Stimulated activated memory B cell treated with anti-CD40 and anti-IgM and Interleukin-4, amounts not matched to agents 10 μg/mL and 1 μg/mL and 100 μg/mL, for 72 hours (primary cell): ENCODE measurements at regions not wholly inside any gene's neighbourhood (a gene's known extent, or its start where the extent isn't known, plus 50 kb on each side); places are given as distances from the start of the nearest gene placed in this dataset.
"Not testable (repeated sequence)": the region's sequence is repeated elsewhere in the genome, so short reads cannot be mapped to it uniquely, and the experiment has no call there.

Experiments used
- ATAC-seq: fragments of 150-1000 bp; cut with Tn5 transposase; 2 replicates; pipeline ENCODE4 v1.10.0; 2021
- H3K27ac Mint-ChIP-seq: one replicate; pipeline ENCODE4 v1.8.0; 2022; ENCODE audit warnings: mild to moderate bottlenecking, mixed read lengths
- H3K27me3 Mint-ChIP-seq: one replicate; pipeline ENCODE4 v1.8.0; 2022; ENCODE audit warnings: mixed read lengths
- H3K36me3 Mint-ChIP-seq: one replicate; pipeline ENCODE4 v1.8.0; 2022; ENCODE audit warnings: mixed read lengths
- H3K4me1 Mint-ChIP-seq: one replicate; pipeline ENCODE4 v1.8.0; 2022; ENCODE audit warnings: mixed read lengths
- H3K4me3 Mint-ChIP-seq: one replicate; pipeline ENCODE4 v1.8.0; 2022; ENCODE audit warnings: mild to moderate bottlenecking, moderate library complexity, mixed read lengths
- H3K9me3 Mint-ChIP-seq: one replicate; pipeline ENCODE4 v1.8.0; 2022; ENCODE audit warnings: mixed read lengths

DNA sequence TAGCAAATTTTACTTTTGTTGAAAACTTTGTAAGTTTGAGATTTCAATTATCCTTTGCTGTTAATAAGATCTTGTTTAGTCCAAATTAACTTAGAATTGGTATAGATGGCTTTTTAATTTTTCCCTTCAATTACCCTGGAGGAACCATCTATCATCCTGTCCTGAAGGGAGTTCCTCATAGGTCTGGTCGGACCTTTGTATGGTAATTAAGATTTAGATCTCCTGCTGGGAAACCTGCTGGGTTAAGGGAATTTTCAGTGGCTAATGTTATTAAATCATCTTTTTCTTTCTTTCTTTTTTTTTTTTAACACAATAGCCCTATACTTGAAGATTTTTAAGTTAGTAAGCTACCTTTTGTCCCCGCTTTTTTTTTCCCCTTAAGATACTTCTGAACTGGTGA is 63.0 kb upstream of the PRMT8 start:
- H3K4me1 Mint-ChIP-seq: peaks cover 10% of the 10 kb centered on the region
- ATAC-seq: no peak

DNA sequence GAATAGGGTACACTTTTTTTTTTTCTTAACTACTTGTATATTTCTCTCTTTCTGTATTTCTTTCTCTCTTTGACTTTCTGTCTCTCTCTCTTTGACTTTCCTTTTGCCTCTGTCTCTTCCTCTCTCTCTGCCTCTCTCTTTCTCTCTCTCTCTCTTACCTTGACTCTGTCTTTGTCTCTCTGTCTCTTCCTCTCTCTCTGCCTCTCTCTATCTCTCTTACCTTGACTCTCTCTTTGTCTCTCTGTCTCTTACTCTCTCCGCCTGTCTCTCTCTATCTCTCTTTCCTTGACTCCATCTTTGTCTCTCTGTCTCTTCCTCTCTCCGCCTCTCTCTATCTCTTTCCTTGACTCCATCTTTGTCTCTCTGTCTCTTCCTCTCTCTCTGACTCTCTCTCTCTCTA is 62.4 kb upstream of the PRMT8 start:
- Mint-ChIP-seq H3K4me3 (no peak overlapping the region), H3K9me3 (peaks cover 7% of the 10 kb centered on the region), H3K27ac (no peak overlapping the region), H3K36me3 (no peaks in the 10 kb centered on the region), H3K4me1 (peaks cover 10% of the 10 kb centered on the region), H3K27me3 (peaks cover 27% of the 10 kb centered on the region)
- ATAC-seq: no peak

More for the DNA sequence above, 63.0 kb upstream of the PRMT8 start:
- H3K4me3 Mint-ChIP-seq: no peak overlapping the region
- no peaks in the 10 kb centered on the region for H3K36me3 Mint-ChIP-seq
- peaks cover 27% of the 10 kb centered on the region for H3K27me3 Mint-ChIP-seq
- H3K27ac Mint-ChIP-seq: no peak overlapping the region
- peaks cover 7% of the 10 kb centered on the region for H3K9me3 Mint-ChIP-seq

DNA sequence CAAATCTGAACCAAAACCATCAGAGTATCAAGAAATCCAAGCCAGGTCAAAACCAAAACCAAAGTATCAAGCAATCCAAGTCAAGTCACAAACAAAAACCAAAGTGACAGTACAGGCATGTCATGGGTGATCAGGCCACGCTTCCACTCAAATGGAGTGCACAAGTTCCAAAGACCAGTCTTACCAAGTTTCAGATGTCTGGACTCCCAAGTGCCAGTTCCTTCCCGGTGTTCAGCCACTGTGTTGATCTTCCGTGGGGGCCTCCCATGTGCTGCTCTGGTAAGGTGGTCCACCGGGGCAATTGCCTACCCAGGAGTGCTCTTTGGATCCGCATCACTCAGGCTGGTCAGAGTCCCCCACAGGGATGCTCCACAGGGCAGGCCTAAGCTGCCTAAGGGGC is 61.5 kb upstream of the PRMT8 start:
- not testable (repeated sequence) for ATAC-seq, H3K36me3 Mint-ChIP-seq, H3K9me3 Mint-ChIP-seq, H3K4me3 Mint-ChIP-seq, H3K4me1 Mint-ChIP-seq, H3K27ac Mint-ChIP-seq
- H3K27me3 Mint-ChIP-seq: peaks cover 27% of the 10 kb centered on the region

DNA sequence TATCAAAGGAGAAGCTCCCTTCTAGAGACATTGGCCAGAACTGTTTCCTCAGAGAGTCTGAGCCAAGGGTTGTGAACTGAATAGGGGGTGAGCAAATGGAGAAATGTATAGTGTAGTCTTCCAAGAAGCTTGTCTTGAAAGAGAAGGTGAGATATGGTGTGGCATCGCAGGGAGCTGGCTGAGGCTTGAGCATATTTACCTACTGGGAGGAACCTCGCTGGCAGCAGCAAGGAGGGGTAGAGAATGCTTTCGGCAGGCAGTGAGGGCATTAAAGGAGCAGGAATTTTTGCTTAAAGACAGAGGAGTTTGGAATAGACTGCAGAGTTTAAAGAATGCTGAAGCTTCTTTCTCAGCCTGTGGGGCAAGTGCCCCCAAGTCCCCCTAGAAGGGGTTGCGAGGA is 59.3 kb upstream of the PRMT8 start:
- H3K36me3 Mint-ChIP-seq: no peaks in the 10 kb centered on the region
- no peak for ATAC-seq
- peaks cover 10% of the 10 kb centered on the region for H3K4me1 Mint-ChIP-seq
- H3K27me3 Mint-ChIP-seq: peaks cover 27% of the 10 kb centered on the region
- H3K9me3 Mint-ChIP-seq: peaks cover 7% of the 10 kb centered on the region
- H3K27ac Mint-ChIP-seq: no peak overlapping the region
- H3K4me3 Mint-ChIP-seq: no peak overlapping the region

DNA sequence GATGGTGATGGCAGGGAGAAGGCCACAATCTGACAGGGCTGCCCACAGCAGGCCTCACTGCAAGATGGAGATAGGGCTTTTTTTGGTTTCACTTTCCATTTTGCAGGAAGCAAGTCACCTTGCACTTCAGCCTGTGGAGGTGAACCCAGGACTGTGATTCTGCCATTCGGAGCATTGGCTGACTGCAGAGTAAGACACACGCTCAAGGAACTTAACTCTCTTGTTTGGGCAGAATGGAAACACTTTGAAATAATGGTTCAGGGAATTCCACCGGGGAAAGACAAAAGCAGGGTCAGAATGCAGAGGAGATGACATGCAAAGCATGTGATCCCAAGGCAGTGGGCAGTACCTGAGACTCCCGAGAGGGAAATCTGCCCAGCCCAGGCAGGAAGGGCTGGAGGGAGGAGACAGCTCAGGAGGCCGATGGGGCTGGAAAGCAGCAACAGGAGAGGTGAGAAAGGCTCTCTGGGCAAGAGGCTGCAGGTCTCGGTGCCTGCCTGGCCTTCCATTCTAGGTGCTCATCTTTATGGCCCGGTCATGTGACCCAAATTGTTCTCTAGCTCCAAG is 58.7 kb upstream of the PRMT8 start:
- no peak overlapping the region for H3K27ac Mint-ChIP-seq
- H3K4me1 Mint-ChIP-seq: peaks cover 10% of the 10 kb centered on the region
- no peak for ATAC-seq
- H3K4me3 Mint-ChIP-seq: no peak overlapping the region
- H3K27me3 Mint-ChIP-seq: peaks cover 27% of the 10 kb centered on the region
- no peaks in the 10 kb centered on the region for H3K36me3 Mint-ChIP-seq
- H3K9me3 Mint-ChIP-seq: peaks cover 7% of the 10 kb centered on the region

DNA sequence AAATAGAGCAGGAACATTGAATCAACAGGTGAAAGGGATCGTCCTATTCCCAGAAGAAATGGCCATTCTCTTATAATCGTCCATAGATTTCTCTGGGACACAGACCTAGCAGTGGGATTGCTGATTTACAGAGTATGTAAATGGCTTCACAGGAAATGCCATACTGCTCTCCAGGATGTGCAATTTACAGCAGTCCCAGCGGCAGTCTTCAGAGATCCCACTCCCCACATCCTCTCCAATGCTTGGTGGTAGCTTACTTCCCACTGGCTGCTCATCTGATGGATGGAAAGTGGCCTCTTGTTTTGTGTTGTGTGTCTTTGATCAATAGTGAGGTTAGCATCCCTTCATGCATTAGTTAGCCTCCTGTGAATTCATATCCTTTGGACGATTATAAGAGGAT is 58.1 kb upstream of the PRMT8 start:
- H3K4me3 Mint-ChIP-seq: no peak overlapping the region
- ATAC-seq: no peak
- H3K27ac Mint-ChIP-seq: no peak overlapping the region
- H3K27me3 Mint-ChIP-seq: peaks cover 27% of the 10 kb centered on the region
- H3K9me3 Mint-ChIP-seq: peaks cover 7% of the 10 kb centered on the region
- no peaks in the 10 kb centered on the region for H3K36me3 Mint-ChIP-seq
- H3K4me1 Mint-ChIP-seq: peaks cover 10% of the 10 kb centered on the region

DNA sequence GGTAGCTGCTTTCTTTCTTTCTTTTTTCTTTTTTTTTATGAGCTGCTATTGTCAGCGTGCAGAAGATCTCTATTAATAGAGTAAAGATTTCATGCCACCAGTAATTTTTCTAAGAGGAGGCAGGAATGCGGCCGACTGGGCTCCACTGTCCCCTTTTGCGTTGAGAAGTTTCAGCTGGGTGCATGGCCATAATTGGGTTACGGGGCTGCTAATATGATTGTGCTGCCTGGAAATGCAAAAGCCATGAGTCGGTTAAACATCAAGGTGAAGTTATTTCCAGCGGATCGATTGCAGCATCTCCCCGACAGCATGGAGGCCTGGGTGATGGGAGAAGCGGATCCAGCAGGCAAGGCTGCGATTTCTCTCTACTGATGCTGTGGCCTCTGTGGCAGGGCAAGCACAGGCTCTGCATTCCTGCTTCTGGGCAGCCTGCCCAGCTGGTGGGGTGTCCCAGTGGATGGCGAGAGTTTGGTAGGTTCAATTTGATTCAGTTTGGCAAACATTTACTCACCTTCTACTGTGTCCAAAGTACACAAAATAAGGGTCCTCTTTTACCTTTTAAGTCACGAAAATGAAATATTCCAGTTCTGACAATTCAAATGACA is 54.4 kb upstream of the PRMT8 start:
- no peaks in the 10 kb centered on the region for H3K9me3 Mint-ChIP-seq
- H3K4me3 Mint-ChIP-seq: no peak overlapping the region
- no peak overlapping the region for H3K27ac Mint-ChIP-seq

DNA sequence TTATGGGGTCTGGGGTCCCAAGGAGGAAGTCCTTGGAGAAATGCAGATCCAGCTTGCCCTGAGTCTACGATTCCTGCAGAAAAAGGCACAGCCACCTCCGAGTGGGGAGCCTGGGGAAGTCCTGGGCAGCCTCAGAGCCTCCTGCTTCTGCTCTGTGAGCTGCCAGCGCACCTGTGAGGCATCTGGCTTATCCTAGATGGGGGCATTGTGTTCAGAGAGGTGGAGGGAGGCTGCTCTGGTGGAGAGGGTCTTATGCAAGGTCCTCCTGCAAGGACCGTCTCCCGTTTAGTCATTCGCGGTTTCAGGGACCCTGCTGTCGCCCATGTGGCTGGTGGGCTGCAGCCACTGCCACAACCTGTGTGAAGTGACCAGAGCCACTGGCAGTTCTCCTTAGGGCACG is 53.0 kb upstream of the PRMT8 start:
- Mint-ChIP-seq H3K4me3 (no peak overlapping the region), H3K27me3 (peaks cover 14% of the 10 kb centered on the region), H3K4me1 (no peaks in the 10 kb centered on the region), H3K36me3 (no peaks in the 10 kb centered on the region), H3K9me3 (no peaks in the 10 kb centered on the region), H3K27ac (no peak overlapping the region)
- no peak for ATAC-seq

More for the DNA sequence above, 54.4 kb upstream of the PRMT8 start:
- no peaks in the 10 kb centered on the region for H3K36me3 Mint-ChIP-seq
- peaks cover 8% of the 10 kb centered on the region for H3K4me1 Mint-ChIP-seq
- no peak for ATAC-seq
- peaks cover 5% of the 10 kb centered on the region for H3K27me3 Mint-ChIP-seq

DNA sequence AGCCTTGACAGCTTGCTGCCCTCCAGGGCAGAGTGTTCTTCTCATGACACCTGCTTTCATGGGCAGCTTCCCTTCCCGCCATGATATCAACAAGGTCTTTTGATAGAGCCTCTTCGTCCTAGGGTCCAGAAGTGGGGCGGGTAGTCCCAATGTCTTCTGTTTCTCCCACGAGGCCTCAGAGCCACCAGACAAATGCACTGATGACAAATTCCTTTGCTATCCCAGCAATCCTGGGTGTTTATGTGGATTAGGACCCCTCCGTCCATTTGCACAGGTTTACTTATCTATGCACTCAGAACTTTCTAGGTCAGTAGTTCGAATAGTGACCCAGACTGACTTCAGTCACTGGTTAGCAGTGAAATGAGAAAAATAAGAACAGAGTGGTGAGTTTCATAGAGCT is 52.6 kb upstream of the PRMT8 start:
- ATAC-seq: no peak
- no peaks in the 10 kb centered on the region for H3K36me3 Mint-ChIP-seq
- no peaks in the 10 kb centered on the region for H3K9me3 Mint-ChIP-seq
- peaks cover 18% of the 10 kb centered on the region for H3K27me3 Mint-ChIP-seq
- H3K4me3 Mint-ChIP-seq: no peak overlapping the region
- no peaks in the 10 kb centered on the region for H3K4me1 Mint-ChIP-seq
- H3K27ac Mint-ChIP-seq: no peak overlapping the region
